ENCODE measurements at regions not wholly inside any gene's neighbourhood (a gene's known extent, or its start where the extent isn't known, plus 50 kb on each side); places are given as distances from the start of the nearest gene placed in this dataset.

- DNase-seq (ENCODE audit: low spot score in 2 of 2) = no peak
- H3K27ac ChIP-seq = no peak overlapping the region
- no peaks in the 10 kb centered on the region for H3K27me3 ChIP-seq
- TF ChIP-seq EP300 (IDR thresholded peaks at IDR 0.05) = no peak
- no peak for TF ChIP-seq POLR2A (IDR thresholded peaks at IDR 0.05)
- TF ChIP-seq CTCF (IDR thresholded peaks at IDR 0.05) = no peak
- TF ChIP-seq POLR2AphosphoS5 (IDR thresholded peaks at IDR 0.05) = no peak
- H3K9me3 ChIP-seq = no peaks in the 10 kb centered on the region
- H3K4me1 ChIP-seq = peaks cover 3% of the 10 kb centered on the region
- WGBS = 90% methylated on average over 2 of the region's 2 CpGs
- no peaks in the 10 kb centered on the region for H3K36me3 ChIP-seq
- no peak overlapping the region for H3K4me3 ChIP-seq
Observed at GRCh38 chr9:91084896-91085516, 276.7 kb downstream of the AUH start.

GRCh38 chr9:91085517-91086291 is 276.0 kb downstream of the AUH start:
- TF ChIP-seq CTCF (IDR thresholded peaks at IDR 0.05) (no peak), POLR2A (IDR thresholded peaks at IDR 0.05) (no peak), EP300 (IDR thresholded peaks at IDR 0.05) (no peak), POLR2AphosphoS5 (IDR thresholded peaks at IDR 0.05) (no peak)
- Histone ChIP-seq H3K9me3 (no peaks in the 10 kb centered on the region), H3K36me3 (no peaks in the 10 kb centered on the region), H3K4me3 (no peak overlapping the region), H3K27me3 (no peaks in the 10 kb centered on the region), H3K4me1 (peaks cover 3% of the 10 kb centered on the region), H3K27ac (no peak overlapping the region)
- no peak for DNase-seq (ENCODE audit: low spot score in 2 of 2)
- 82% methylated on average over 2 of the region's 2 CpGs for WGBS

DNA sequence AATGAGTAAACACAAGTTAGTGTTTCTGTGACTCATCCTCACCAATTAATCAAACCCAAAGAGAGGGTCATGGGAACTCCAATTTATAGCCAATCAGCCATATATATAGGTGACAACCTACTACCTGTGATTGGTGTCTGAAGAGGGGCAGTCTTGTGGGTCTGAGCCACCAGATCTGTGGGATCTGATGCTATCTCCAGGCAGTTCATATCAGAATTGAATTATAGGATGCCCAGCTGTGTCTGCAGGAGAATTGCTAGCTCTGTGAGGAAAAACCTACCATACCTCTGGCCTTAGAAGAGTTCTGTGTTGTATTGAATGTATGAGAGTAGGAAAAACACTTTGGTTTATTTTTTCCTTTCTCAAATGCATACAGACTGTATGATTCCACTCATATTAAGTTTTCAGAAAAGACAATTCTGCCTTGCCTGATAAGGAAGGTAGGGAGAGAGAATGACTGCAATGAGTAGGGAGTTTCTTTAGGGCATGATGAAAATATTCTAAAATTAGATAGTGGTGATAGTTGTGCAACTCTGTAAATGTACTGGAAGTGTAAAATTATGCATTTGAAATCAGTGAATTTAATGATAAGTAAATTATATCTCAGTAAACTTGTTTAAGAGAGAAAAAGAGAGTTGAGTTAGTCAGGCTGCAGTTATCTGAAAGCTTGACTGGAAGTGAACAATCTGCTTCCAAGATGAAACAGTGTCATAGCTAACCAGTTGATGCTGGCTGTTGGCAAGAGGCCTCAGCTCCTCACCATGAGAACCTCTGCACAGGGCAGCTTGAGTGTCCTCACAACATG is 274.9 kb downstream of the AUH start:
- H3K36me3 ChIP-seq = no peaks in the 10 kb centered on the region
- no peak for DNase-seq (ENCODE audit: low spot score in 2 of 2)
- no peak overlapping the region for H3K27ac ChIP-seq
- no peak overlapping the region for H3K4me3 ChIP-seq
- no peaks in the 10 kb centered on the region for H3K27me3 ChIP-seq
- peaks cover 3% of the 10 kb centered on the region for H3K4me1 ChIP-seq
- H3K9me3 ChIP-seq = no peaks in the 10 kb centered on the region
- TF ChIP-seq EP300 (IDR thresholded peaks at IDR 0.05) (no peak), CTCF (IDR thresholded peaks at IDR 0.05) (no peak), POLR2AphosphoS5 (IDR thresholded peaks at IDR 0.05) (no peak), POLR2A (IDR thresholded peaks at IDR 0.05) (no peak)

DNA sequence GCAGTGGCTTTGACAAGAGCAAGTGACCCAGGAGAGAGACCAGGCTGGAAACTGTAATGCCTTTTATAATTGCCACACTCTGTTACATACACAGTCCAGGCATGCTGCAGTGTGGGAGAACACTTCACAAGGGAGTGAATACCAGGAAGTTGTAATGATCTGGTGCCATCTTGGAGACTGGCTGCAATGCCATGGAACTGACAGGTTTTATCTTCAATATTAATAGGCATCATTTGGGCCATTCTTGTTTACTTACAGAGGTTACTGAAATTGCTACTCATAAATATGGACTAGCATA is 274.3 kb downstream of the AUH start:
- Histone ChIP-seq H3K27me3 (no peaks in the 10 kb centered on the region), H3K9me3 (no peaks in the 10 kb centered on the region), H3K4me3 (no peak overlapping the region), H3K36me3 (no peaks in the 10 kb centered on the region), H3K27ac (no peak overlapping the region), H3K4me1 (peaks cover 3% of the 10 kb centered on the region)
- no peak for DNase-seq (ENCODE audit: low spot score in 2 of 2)
- no peak for TF ChIP-seq CTCF (IDR thresholded peaks at IDR 0.05)
- no peak for TF ChIP-seq EP300 (IDR thresholded peaks at IDR 0.05)
- TF ChIP-seq POLR2AphosphoS5 (IDR thresholded peaks at IDR 0.05) = no peak
- no peak for TF ChIP-seq POLR2A (IDR thresholded peaks at IDR 0.05)
